ENCODE measurements at regions not wholly inside any gene's neighbourhood (a gene's known extent, or its start where the extent isn't known, plus 50 kb on each side); places are given as distances from the start of the nearest gene placed in this dataset.

DNA sequence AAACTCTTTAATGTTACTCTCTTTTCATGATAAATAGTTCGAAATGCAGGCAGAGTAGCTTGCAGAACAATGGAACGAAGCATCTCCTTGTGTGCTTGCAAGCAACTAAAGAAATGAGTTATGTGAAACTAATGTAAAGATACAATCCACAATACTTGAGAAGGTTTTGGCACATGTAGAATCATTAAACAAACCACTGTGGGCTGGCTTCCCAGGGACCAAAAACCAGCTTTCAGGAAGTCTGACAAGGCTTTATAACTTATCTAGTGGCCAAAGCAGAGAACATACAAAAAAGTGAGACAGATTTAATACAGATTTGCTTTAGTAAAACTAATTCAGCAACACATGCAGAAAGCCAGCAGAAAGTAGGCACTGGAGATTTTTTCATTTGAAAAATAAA is 1673.8 kb upstream of the AGA start:
- Histone ChIP-seq H3K4me1 (ENCODE audit: control insufficient read depth, insufficient read depth, low read length, poor library complexity, severe bottlenecking) (no peaks in the 10 kb centered on the region), H3K27ac (ENCODE audit: insufficient read depth, low read length, poor library complexity, severe bottlenecking) (no peak overlapping the region), H3K36me3 (ENCODE audit: control insufficient read depth, insufficient read depth, low read length) (no peaks in the 10 kb centered on the region), H3K9me3 (ENCODE audit: control insufficient read depth in 2 of 2, low read length in 2 of 2) (peaks cover 0 to 2% of the 10 kb centered on the region in 2 experiments), H3K4me3 (ENCODE audit: low read depth, low read length) (no peak overlapping the region), H3K27me3 (ENCODE audit: control insufficient read depth, insufficient read depth, low read length) (no peaks in the 10 kb centered on the region)
- ATAC-seq (ENCODE audit: low read depth in 2 of 2) (no peak), DNase-seq (no peak)
- Mint-ChIP-seq H3K36me3 (no peaks in the 10 kb centered on the region), H3K4me3 (no peak overlapping the region), H3K27me3 (no peaks in the 10 kb centered on the region), H3K9me3 (peaks cover 3 to 35% (median 9%) of the 10 kb centered on the region in 7 donors), H3K27ac (no peak overlapping the region), H3K4me1 (no peaks in the 10 kb centered on the region)

DNA sequence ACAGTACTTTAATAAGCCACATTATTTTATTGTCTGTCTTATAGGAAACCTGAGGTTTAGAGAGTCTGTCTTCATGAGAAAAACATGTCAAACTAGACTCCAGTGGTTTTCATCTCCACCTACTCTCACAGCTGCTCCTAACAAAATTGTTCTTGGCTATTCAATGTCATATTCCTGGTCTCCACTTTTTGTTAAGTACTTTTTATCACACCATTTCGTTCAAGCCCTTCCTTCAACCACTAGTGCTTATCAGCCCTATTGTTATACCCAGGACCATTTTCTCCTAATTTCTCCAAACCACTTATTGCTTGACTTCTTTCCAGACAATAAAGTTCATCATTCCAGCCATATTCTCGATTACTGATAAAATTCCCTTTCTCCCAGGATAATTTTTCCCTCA is 1674.3 kb upstream of the AGA start:
- no peaks in the 10 kb centered on the region for H3K4me1 Mint-ChIP-seq
- Histone ChIP-seq H3K4me1 (ENCODE audit: control insufficient read depth, insufficient read depth, low read length, poor library complexity, severe bottlenecking) (no peaks in the 10 kb centered on the region), H3K36me3 (ENCODE audit: control insufficient read depth, insufficient read depth, low read length) (no peaks in the 10 kb centered on the region), H3K9me3 (ENCODE audit: control insufficient read depth in 2 of 2, low read length in 2 of 2) (no peaks in the 10 kb centered on the region), H3K27me3 (ENCODE audit: control insufficient read depth, insufficient read depth, low read length) (no peaks in the 10 kb centered on the region), H3K27ac (ENCODE audit: insufficient read depth, low read length, poor library complexity, severe bottlenecking) (no peak overlapping the region), H3K4me3 (ENCODE audit: low read depth, low read length) (no peak overlapping the region)
- H3K9me3 Mint-ChIP-seq, result peaks cover 2 to 30% (median 9%) of the 10 kb centered on the region in 7 donors
- no peaks in the 10 kb centered on the region for H3K36me3 Mint-ChIP-seq
- H3K27ac Mint-ChIP-seq, result peak overlapping the region in 1 of 3 donors; percentile 52
- no peak overlapping the region for H3K4me3 Mint-ChIP-seq
- no peak for DNase-seq
- ATAC-seq (ENCODE audit: low read depth in 2 of 2), result no peak
- H3K27me3 Mint-ChIP-seq, result no peaks in the 10 kb centered on the region

DNA sequence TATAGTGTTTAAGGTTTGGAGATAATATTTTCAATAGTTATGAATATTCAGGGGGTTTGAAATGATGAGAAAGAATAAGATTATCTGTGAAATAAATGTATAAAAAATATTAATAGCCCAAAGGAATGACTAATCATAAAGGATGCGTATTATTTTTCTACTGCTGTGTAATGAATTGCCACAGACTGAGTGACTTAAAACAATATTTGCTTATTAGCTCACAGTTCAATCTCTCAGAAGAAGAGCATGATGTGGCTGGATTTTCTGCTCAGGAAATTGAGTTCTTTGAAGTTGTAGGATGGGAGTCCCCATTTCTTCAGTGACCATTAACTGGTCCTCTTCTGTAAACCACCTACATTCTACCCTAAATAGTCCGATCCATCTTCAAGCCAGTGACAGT is 1680.8 kb upstream of the AGA start:
- Histone ChIP-seq H3K27me3 (ENCODE audit: control insufficient read depth, insufficient read depth, low read length) (no peaks in the 10 kb centered on the region), H3K4me1 (ENCODE audit: control insufficient read depth, insufficient read depth, low read length, poor library complexity, severe bottlenecking) (no peaks in the 10 kb centered on the region), H3K4me3 (ENCODE audit: low read depth, low read length) (no peak overlapping the region), H3K36me3 (ENCODE audit: control insufficient read depth, insufficient read depth, low read length) (no peaks in the 10 kb centered on the region), H3K27ac (ENCODE audit: insufficient read depth, low read length, poor library complexity, severe bottlenecking) (no peak overlapping the region), H3K9me3 (ENCODE audit: control insufficient read depth in 2 of 2, low read length in 2 of 2) (peaks cover 0 to 5% of the 10 kb centered on the region in 2 experiments)
- Mint-ChIP-seq H3K27me3 (no peaks in the 10 kb centered on the region), H3K9me3 (peaks cover 0 to 12% (median 4%) of the 10 kb centered on the region in 7 donors), H3K27ac (no peak overlapping the region), H3K36me3 (no peaks in the 10 kb centered on the region), H3K4me3 (no peak overlapping the region), H3K4me1 (no peaks in the 10 kb centered on the region)
- DNase-seq, result no peak
- no peak for ATAC-seq (ENCODE audit: low read depth in 2 of 2)

DNA sequence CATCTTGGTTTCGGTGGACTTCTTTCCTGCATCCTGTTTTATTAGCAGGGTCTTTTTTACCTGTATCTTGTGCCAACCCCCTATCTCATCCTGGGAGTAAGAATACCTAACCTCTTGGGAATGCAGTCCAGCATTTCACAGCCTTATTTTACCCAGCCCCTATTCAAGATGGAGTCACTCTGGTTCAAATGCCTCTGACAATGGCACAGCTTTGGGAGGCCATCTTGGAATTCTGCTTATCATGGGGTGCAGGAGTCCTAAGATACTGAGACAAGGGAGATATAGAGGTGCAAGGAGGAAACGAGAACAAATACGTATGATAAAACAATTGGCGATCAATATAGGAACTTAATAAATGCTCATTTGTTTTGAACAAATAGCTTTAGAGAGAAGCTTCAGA is 1682.2 kb upstream of the AGA start:
- H3K4me3 Mint-ChIP-seq, result no peak overlapping the region
- Histone ChIP-seq H3K4me1 (ENCODE audit: control insufficient read depth, insufficient read depth, low read length, poor library complexity, severe bottlenecking) (no peaks in the 10 kb centered on the region), H3K9me3 (ENCODE audit: control insufficient read depth in 2 of 2, low read length in 2 of 2) (peaks cover 0 to 5% of the 10 kb centered on the region in 2 experiments), H3K4me3 (ENCODE audit: low read depth, low read length) (no peak overlapping the region), H3K36me3 (ENCODE audit: control insufficient read depth, insufficient read depth, low read length) (no peaks in the 10 kb centered on the region), H3K27ac (ENCODE audit: insufficient read depth, low read length, poor library complexity, severe bottlenecking) (no peak overlapping the region), H3K27me3 (ENCODE audit: control insufficient read depth, insufficient read depth, low read length) (no peaks in the 10 kb centered on the region)
- ATAC-seq (ENCODE audit: low read depth in 2 of 2), result no peak
- H3K9me3 Mint-ChIP-seq, result peaks cover 0 to 10% (median 4%) of the 10 kb centered on the region in 7 donors
- H3K36me3 Mint-ChIP-seq, result no peaks in the 10 kb centered on the region
- no peak overlapping the region for H3K27ac Mint-ChIP-seq
- H3K27me3 Mint-ChIP-seq, result no peaks in the 10 kb centered on the region
- H3K4me1 Mint-ChIP-seq, result no peaks in the 10 kb centered on the region
- DNase-seq, result no peak

DNA sequence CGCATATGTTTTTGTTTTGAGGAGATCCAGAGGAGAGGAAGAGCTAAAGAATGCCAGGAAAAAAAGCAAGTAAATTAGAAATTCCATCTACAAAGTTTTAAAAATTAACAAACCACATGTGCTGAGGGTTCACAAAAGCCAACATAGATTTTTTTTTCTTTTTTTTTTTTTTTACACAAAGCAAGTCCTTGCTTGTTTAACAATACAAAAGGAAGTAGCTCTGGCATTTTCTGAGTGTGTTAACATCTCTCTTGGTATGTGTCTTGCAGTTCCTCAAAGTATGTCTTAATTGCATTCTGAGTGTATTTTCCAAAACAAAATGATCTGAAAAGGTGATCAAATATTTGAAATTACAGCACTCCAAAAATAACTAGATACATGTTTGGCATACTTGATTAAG is 1682.7 kb upstream of the AGA start:
- no peaks in the 10 kb centered on the region for H3K4me1 Mint-ChIP-seq
- H3K27ac Mint-ChIP-seq, result no peak overlapping the region
- DNase-seq (no peak), ATAC-seq (ENCODE audit: low read depth in 2 of 2) (no peak)
- no peaks in the 10 kb centered on the region for H3K27me3 Mint-ChIP-seq
- H3K4me1 ChIP-seq (ENCODE audit: control insufficient read depth, insufficient read depth, low read length, poor library complexity, severe bottlenecking), result no peaks in the 10 kb centered on the region
- H3K9me3 ChIP-seq (ENCODE audit: control insufficient read depth in 2 of 2, low read length in 2 of 2), result peaks cover 0 to 5% of the 10 kb centered on the region in 2 experiments
- H3K36me3 ChIP-seq (ENCODE audit: control insufficient read depth, insufficient read depth, low read length), result no peaks in the 10 kb centered on the region
- H3K9me3 Mint-ChIP-seq, result peaks cover 0 to 15% (median 5%) of the 10 kb centered on the region in 7 donors
- H3K4me3 Mint-ChIP-seq, result no peak overlapping the region
- H3K4me3 ChIP-seq (ENCODE audit: low read depth, low read length), result no peak overlapping the region
- no peaks in the 10 kb centered on the region for H3K36me3 Mint-ChIP-seq
- no peak overlapping the region for H3K27ac ChIP-seq (ENCODE audit: insufficient read depth, low read length, poor library complexity, severe bottlenecking)
- H3K27me3 ChIP-seq (ENCODE audit: control insufficient read depth, insufficient read depth, low read length), result no peaks in the 10 kb centered on the region

DNA sequence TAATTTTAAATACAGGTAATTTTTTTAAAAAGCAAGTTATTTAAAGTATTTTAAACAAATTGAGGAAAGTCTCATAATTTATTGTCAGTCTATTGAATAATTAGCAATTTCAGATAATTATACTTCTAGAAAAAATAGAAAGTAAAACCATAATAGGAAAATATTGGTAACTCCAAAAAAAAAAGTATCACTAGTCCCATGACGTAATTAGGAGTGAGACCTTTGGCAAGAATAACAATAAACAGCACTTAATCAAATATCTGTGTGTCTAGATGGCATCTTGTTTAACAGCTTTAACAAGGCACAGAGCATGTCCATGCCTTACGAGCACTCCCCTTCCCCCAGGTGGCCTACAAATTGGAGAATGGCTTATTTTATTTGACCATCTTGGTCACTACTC is 1683.6 kb upstream of the AGA start:
- ATAC-seq (ENCODE audit: low read depth in 2 of 2) (no peak), DNase-seq (no peak)
- Mint-ChIP-seq H3K9me3 (peaks cover 0 to 18% (median 6%) of the 10 kb centered on the region in 7 donors), H3K4me1 (no peaks in the 10 kb centered on the region), H3K4me3 (no peak overlapping the region), H3K36me3 (no peaks in the 10 kb centered on the region), H3K27ac (no peak overlapping the region), H3K27me3 (no peaks in the 10 kb centered on the region)
- no peak overlapping the region for H3K27ac ChIP-seq (ENCODE audit: insufficient read depth, low read length, poor library complexity, severe bottlenecking)
- H3K36me3 ChIP-seq (ENCODE audit: control insufficient read depth, insufficient read depth, low read length), result no peaks in the 10 kb centered on the region
- H3K27me3 ChIP-seq (ENCODE audit: control insufficient read depth, insufficient read depth, low read length), result no peaks in the 10 kb centered on the region
- no peaks in the 10 kb centered on the region for H3K4me1 ChIP-seq (ENCODE audit: control insufficient read depth, insufficient read depth, low read length, poor library complexity, severe bottlenecking)
- peaks cover 0 to 5% of the 10 kb centered on the region in 2 experiments for H3K9me3 ChIP-seq (ENCODE audit: control insufficient read depth in 2 of 2, low read length in 2 of 2)
- H3K4me3 ChIP-seq (ENCODE audit: low read depth, low read length), result no peak overlapping the region

DNA sequence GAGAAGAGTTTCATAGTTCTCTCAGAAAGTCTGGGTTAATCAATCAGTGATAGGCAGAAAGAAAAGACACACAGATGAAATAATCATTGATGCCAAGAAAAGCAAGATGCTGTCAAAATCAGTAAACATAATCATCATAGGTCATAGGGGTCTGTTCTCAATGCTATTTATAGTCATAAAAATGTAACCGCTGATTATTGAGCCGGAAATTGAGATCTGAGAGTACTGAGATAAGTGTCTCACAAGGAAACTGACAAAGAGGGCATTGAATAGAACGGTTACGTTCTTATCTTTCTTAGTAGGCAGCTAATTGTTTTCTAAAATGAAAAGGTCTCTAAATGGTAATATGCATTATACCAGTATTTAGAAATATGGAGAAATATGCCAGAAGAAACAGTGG is 1686.1 kb upstream of the AGA start:
- DNase-seq (no peak), ATAC-seq (ENCODE audit: low read depth in 2 of 2) (no peak)
- Histone ChIP-seq H3K4me1 (ENCODE audit: control insufficient read depth, insufficient read depth, low read length, poor library complexity, severe bottlenecking) (no peaks in the 10 kb centered on the region), H3K36me3 (ENCODE audit: control insufficient read depth, insufficient read depth, low read length) (no peaks in the 10 kb centered on the region), H3K9me3 (ENCODE audit: control insufficient read depth in 2 of 2, low read length in 2 of 2) (peaks cover 0 to 5% of the 10 kb centered on the region in 2 experiments), H3K4me3 (ENCODE audit: low read depth, low read length) (no peak overlapping the region), H3K27me3 (ENCODE audit: control insufficient read depth, insufficient read depth, low read length) (no peaks in the 10 kb centered on the region), H3K27ac (ENCODE audit: insufficient read depth, low read length, poor library complexity, severe bottlenecking) (no peak overlapping the region)
- Mint-ChIP-seq H3K36me3 (no peaks in the 10 kb centered on the region), H3K4me1 (no peaks in the 10 kb centered on the region), H3K9me3 (peaks cover 0 to 18% (median 4%) of the 10 kb centered on the region in 7 donors), H3K27ac (no peak overlapping the region), H3K27me3 (no peaks in the 10 kb centered on the region), H3K4me3 (no peak overlapping the region)

DNA sequence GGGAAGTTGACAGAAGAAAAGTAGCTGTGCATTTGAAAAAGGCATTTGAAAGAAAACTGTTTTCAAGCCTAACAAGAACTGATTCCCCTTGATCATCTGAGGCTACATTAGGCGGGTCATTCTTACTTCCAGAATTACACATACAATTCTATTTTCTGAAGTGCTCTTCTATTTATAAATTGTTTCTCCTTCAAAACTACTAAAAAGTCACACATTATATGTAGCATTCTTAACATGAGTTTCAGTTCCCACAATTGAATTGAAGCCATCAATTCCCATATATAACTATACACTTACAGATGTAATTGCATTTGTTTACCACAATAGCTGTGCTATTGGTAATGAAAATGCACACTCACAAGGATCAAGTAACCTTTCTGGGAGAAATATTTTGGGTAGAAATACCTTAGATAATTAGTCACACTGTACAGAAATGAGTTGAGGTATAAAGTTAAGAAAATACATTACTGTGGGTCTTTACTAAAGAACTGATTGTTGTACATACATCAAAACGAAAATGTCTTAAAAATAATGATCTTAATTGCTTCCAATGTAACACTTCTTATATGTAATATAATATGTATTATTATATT is 1688.0 kb upstream of the AGA start:
- Mint-ChIP-seq H3K4me1 (no peaks in the 10 kb centered on the region), H3K27ac (no peak overlapping the region), H3K27me3 (no peaks in the 10 kb centered on the region), H3K9me3 (peaks cover 0 to 18% (median 2%) of the 10 kb centered on the region in 7 donors), H3K4me3 (no peak overlapping the region), H3K36me3 (no peaks in the 10 kb centered on the region)
- H3K4me3 ChIP-seq (ENCODE audit: low read depth, low read length), result no peak overlapping the region
- DNase-seq, result no peak
- no peaks in the 10 kb centered on the region for H3K27me3 ChIP-seq (ENCODE audit: control insufficient read depth, insufficient read depth, low read length)
- no peaks in the 10 kb centered on the region for H3K9me3 ChIP-seq (ENCODE audit: control insufficient read depth in 2 of 2, low read length in 2 of 2)
- H3K27ac ChIP-seq (ENCODE audit: insufficient read depth, low read length, poor library complexity, severe bottlenecking), result no peak overlapping the region
- H3K4me1 ChIP-seq (ENCODE audit: control insufficient read depth, insufficient read depth, low read length, poor library complexity, severe bottlenecking), result no peaks in the 10 kb centered on the region
- no peak for ATAC-seq (ENCODE audit: low read depth in 2 of 2)
- no peaks in the 10 kb centered on the region for H3K36me3 ChIP-seq (ENCODE audit: control insufficient read depth, insufficient read depth, low read length)
